WTC11 (cell line): ENCODE measurements at regions not wholly inside any gene's neighbourhood (a gene's known extent, or its start where the extent isn't known, plus 50 kb on each side); places are given as distances from the start of the nearest gene placed in this dataset.

Experiments
- ATAC-seq: fragments of 200-7000 bp; cut with Tn5 transposase; 2 replicates; pipeline ENCODE4 v1.10.0; 2021; ENCODE audit warnings: mild to moderate bottlenecking, moderate library complexity
- CTCF ChIA-PET: fragments of 300-600 bp; sonication (Branson Sonifier 250); formaldehyde crosslinking; loops from one replicate; lab custom pipeline; 2021; ENCODE audit warnings: antibody characterized with exemption; lab: Charles Lee
- POLR2A ChIA-PET: fragments of 350-600 bp; sonication (Branson Sonifier 250); formaldehyde crosslinking; loops from one replicate; lab custom pipeline; 2021; ENCODE audit warnings: antibody characterized with exemption; lab: Charles Lee
- DNase-seq: peaks from one replicate; pipeline ENCODE4 v3.0.0; 2021; ENCODE audit warnings: low spot score
- H3K27ac Mint-ChIP-seq: 2 replicates; pipeline ENCODE4 v1.8.0; 2021; ENCODE audit warnings: mixed read lengths
- H3K27me3 Mint-ChIP-seq: 2 replicates; pipeline ENCODE4 v1.8.0; 2021; ENCODE audit warnings: low read depth, mild to moderate bottlenecking, moderate library complexity, mixed read lengths
- H3K36me3 Mint-ChIP-seq: 2 replicates; pipeline ENCODE4 v1.8.0; 2021; ENCODE audit warnings: mixed read lengths
- H3K4me1 Mint-ChIP-seq: 2 replicates; pipeline ENCODE4 v1.8.0; 2022; ENCODE audit warnings: mixed read lengths
- H3K4me3 Mint-ChIP-seq: 2 replicates; pipeline ENCODE4 v1.8.0; 2021; ENCODE audit warnings: mild to moderate bottlenecking, moderate library complexity, mixed read lengths
- H3K9me3 Mint-ChIP-seq: 2 replicates; pipeline ENCODE4 v1.8.0; 2021; ENCODE audit warnings: mixed read lengths
- MYBL2 ChIP-seq: sonication (generic); formaldehyde crosslinking; IDR thresholded peaks from 2 replicates; pipeline ENCODE4 v1.8.1; 2023; ENCODE audit warnings: mild to moderate bottlenecking, moderate library complexity, missing genetic modification reagents
- NFATC4 ChIP-seq: fragments of 250-450 bp; sonication (Bioruptor Pico); IDR thresholded peaks from 2 replicates; pipeline ENCODE4 v1.9.0; 2021; ENCODE audit warnings: mild to moderate bottlenecking
- NR3C1 ChIP-seq: sonication (generic); formaldehyde crosslinking; conservative IDR thresholded peaks from 2 replicates; pipeline ENCODE4 v1.8.1; 2023; ENCODE audit warnings: low read depth, mild to moderate bottlenecking, missing genetic modification reagents
- RELA ChIP-seq: sonication (generic); formaldehyde crosslinking; IDR thresholded peaks from 2 replicates; pipeline ENCODE4 v1.8.1; 2022; ENCODE audit warnings: missing genetic modification reagents, mild to moderate bottlenecking, borderline replicate concordance
- TEAD1 ChIP-seq: sonication (generic); formaldehyde crosslinking; IDR thresholded peaks from 2 replicates; pipeline ENCODE4 v1.8.0; 2022; ENCODE audit warnings: mild to moderate bottlenecking, missing genetic modification reagents
- TP53 ChIP-seq: sonication (generic); formaldehyde crosslinking; IDR thresholded peaks from 2 replicates; pipeline ENCODE4 v1.8.1; 2023; ENCODE audit warnings: mild to moderate bottlenecking, missing genetic modification reagents
- ZNF138 ChIP-seq: sonication (generic); formaldehyde crosslinking; conservative IDR thresholded peaks from 2 replicates; pipeline ENCODE4 v1.8.1; 2022; ENCODE audit warnings: mild to moderate bottlenecking, moderate library complexity, missing genetic modification reagents
- TF ChIP-seq, protein P1 (sequence below): sonication (generic); formaldehyde crosslinking; IDR thresholded peaks from 2 replicates; pipeline ENCODE4 v1.8.0; 2022; ENCODE audit warnings: mild to moderate bottlenecking, missing genetic modification reagents
- TF ChIP-seq, protein P2 (sequence below): sonication (generic); formaldehyde crosslinking; IDR thresholded peaks from 2 replicates; pipeline ENCODE4 v1.8.1; 2023; ENCODE audit warnings: mild to moderate bottlenecking, missing genetic modification reagents, moderate library complexity
- TF ChIP-seq, protein P3 (sequence below): sonication (generic); formaldehyde crosslinking; IDR thresholded peaks from 2 replicates; pipeline ENCODE4 v1.8.1; 2022; ENCODE audit warnings: mild to moderate bottlenecking, moderate library complexity, missing genetic modification reagents
- TF ChIP-seq, protein P4 (sequence below): sonication (generic); formaldehyde crosslinking; IDR thresholded peaks from 2 replicates; pipeline ENCODE4 v1.8.1; 2023; ENCODE audit warnings: mild to moderate bottlenecking, missing genetic modification reagents, borderline replicate concordance
- TF ChIP-seq, protein P5 (sequence below): sonication (generic); formaldehyde crosslinking; IDR thresholded peaks from 2 replicates; pipeline ENCODE4 v1.8.1; 2023; ENCODE audit warnings: mild to moderate bottlenecking, missing genetic modification reagents, moderate library complexity
- TF ChIP-seq, protein P6 (sequence below): sonication (generic); formaldehyde crosslinking; IDR thresholded peaks from 2 replicates; pipeline ENCODE4 v1.8.0; 2022; ENCODE audit warnings: missing genetic modification reagents
- TF ChIP-seq, protein P7 (sequence below): sonication (generic); formaldehyde crosslinking; IDR thresholded peaks from 2 replicates; pipeline ENCODE4 v1.8.0; 2023; ENCODE audit warnings: mild to moderate bottlenecking, missing genetic modification reagents

DNA sequence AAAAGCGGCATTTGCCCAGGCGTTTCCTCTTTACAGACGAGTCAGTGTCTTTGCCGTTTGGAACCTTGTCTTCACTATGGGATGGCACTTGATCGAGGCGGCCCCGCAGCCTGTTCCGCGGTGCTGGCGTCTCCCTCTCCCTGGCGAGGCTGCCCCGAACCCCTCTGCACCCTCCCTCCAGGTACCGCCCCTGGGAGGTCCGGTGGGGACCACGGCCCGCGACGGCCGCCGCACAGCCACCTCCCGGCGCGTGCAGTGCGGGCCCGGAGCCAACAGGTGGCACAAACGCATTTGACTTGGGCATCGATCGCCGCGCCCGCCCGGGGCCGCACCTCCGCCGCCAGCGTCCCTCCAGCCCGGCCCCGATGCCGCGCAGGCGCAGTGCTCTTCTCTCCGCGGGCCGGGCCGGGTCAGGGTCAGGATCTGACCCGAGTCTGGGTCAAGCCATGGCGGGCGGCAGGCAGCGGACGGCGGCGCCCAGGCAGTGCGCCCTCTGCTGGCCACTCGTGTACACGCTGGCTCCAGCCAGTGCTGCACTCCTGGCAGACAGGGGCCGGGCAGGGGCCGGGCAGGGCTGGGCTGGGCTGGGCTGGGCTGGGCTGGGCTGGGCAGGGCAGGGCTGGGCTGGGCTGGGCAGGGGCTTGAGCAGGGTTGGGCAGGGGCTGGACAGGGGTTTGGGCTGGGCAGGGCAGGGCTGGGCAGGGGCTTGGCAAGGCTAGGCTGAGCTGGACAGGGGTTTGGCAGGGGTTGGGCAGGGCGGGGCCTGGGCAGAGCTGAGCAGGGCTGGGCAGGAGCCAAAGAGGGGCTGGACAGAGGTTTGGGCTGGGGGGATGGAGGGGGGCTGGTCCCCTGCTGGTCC is 155.8 kb upstream of the IRX4 start (continued):
- TF ChIP-seq, protein P1, sequence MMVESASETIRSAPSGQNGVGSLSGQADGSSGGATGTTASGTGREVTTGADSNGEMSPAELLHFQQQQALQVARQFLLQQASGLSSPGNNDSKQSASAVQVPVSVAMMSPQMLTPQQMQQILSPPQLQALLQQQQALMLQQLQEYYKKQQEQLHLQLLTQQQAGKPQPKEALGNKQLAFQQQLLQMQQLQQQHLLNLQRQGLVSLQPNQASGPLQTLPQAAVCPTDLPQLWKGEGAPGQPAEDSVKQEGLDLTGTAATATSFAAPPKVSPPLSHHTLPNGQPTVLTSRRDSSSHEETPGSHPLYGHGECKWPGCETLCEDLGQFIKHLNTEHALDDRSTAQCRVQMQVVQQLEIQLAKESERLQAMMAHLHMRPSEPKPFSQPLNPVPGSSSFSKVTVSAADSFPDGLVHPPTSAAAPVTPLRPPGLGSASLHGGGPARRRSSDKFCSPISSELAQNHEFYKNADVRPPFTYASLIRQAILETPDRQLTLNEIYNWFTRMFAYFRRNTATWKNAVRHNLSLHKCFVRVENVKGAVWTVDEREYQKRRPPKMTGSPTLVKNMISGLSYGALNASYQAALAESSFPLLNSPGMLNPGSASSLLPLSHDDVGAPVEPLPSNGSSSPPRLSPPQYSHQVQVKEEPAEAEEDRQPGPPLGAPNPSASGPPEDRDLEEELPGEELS (CRISPR knock-in tag) = peak; percentile 60; the same call in 1 of the 2 replicates
- TF ChIP-seq TP53 (CRISPR knock-in tag) = 0 out of 2 replicates have a peak, but pooled peaks have one; percentile 34
- TF ChIP-seq MYBL2 (CRISPR knock-in tag) = peak; percentile 32; the same call in 1 of the 2 replicates
- peak; percentile 59; the same call in 1 of the 2 replicates for TF ChIP-seq RELA (CRISPR knock-in tag)
- TF ChIP-seq, protein P2, sequence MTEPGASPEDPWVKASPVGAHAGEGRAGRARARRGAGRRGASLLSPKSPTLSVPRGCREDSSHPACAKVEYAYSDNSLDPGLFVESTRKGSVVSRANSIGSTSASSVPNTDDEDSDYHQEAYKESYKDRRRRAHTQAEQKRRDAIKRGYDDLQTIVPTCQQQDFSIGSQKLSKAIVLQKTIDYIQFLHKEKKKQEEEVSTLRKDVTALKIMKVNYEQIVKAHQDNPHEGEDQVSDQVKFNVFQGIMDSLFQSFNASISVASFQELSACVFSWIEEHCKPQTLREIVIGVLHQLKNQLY (CRISPR knock-in tag) = no peak
- peak; percentile 87 for TF ChIP-seq ZNF138 (CRISPR knock-in tag)
- TF ChIP-seq NR3C1 (CRISPR knock-in tag) = 0 out of 2 replicates have a peak, but pooled peaks have one; percentile 79
- TF ChIP-seq, protein P3, sequence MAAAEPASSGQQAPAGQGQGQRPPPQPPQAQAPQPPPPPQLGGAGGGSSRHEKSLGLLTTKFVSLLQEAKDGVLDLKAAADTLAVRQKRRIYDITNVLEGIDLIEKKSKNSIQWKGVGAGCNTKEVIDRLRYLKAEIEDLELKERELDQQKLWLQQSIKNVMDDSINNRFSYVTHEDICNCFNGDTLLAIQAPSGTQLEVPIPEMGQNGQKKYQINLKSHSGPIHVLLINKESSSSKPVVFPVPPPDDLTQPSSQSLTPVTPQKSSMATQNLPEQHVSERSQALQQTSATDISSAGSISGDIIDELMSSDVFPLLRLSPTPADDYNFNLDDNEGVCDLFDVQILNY (CRISPR knock-in tag) = peak; percentile 89; the same call in 1 of the 2 replicates

DNA sequence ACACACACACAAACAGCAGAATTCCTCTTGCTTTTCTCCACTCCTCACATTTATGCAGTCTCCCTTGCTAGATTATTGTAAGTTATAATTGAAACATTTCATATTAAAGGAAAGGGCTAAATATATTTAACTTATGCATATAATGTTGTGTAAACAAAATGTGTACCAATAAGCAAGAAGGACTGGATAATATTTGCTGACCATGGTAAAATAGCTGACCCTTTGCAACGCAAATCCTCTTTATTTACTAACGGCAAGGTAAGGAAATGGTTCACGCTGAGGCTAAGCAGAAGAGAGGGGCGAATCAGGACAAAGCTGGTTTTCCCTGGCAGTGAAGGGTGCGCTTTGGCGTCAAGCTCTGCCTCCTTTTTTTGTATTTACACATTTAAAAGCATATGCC is 154.2 kb upstream of the IRX4 start:
- ChIA-PET CTCF (interaction anchor here (0.7 to 1.3 kb wide), 2 partner anchors 16 to 115 kb away, joined by 4 read pairs; no protein-coding TSS in a partner anchor), POLR2A (interaction anchor here (0.7 kb wide), 2 partner anchors 36 to 1064 kb away, joined by 3 to 5 read pairs; no protein-coding TSS in a partner anchor)
- peaks cover 6% of the 10 kb centered on the region for H3K27me3 Mint-ChIP-seq
- H3K36me3 Mint-ChIP-seq = no peaks in the 10 kb centered on the region
- no peak for DNase-seq
- no peak for ATAC-seq
- H3K4me1 Mint-ChIP-seq = peaks cover 11% of the 10 kb centered on the region
- H3K27ac Mint-ChIP-seq = no peak overlapping the region
- H3K4me3 Mint-ChIP-seq = no peak overlapping the region
- TF ChIP-seq, protein P4, sequence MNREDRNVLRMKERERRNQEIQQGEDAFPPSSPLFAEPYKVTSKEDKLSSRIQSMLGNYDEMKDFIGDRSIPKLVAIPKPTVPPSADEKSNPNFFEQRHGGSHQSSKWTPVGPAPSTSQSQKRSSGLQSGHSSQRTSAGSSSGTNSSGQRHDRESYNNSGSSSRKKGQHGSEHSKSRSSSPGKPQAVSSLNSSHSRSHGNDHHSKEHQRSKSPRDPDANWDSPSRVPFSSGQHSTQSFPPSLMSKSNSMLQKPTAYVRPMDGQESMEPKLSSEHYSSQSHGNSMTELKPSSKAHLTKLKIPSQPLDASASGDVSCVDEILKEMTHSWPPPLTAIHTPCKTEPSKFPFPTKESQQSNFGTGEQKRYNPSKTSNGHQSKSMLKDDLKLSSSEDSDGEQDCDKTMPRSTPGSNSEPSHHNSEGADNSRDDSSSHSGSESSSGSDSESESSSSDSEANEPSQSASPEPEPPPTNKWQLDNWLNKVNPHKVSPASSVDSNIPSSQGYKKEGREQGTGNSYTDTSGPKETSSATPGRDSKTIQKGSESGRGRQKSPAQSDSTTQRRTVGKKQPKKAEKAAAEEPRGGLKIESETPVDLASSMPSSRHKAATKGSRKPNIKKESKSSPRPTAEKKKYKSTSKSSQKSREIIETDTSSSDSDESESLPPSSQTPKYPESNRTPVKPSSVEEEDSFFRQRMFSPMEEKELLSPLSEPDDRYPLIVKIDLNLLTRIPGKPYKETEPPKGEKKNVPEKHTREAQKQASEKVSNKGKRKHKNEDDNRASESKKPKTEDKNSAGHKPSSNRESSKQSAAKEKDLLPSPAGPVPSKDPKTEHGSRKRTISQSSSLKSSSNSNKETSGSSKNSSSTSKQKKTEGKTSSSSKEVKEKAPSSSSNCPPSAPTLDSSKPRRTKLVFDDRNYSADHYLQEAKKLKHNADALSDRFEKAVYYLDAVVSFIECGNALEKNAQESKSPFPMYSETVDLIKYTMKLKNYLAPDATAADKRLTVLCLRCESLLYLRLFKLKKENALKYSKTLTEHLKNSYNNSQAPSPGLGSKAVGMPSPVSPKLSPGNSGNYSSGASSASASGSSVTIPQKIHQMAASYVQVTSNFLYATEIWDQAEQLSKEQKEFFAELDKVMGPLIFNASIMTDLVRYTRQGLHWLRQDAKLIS (CRISPR knock-in tag) = no peak
- TF ChIP-seq NFATC4 (no peak), TEAD1 (no peak)
- TF ChIP-seq, protein P5, sequence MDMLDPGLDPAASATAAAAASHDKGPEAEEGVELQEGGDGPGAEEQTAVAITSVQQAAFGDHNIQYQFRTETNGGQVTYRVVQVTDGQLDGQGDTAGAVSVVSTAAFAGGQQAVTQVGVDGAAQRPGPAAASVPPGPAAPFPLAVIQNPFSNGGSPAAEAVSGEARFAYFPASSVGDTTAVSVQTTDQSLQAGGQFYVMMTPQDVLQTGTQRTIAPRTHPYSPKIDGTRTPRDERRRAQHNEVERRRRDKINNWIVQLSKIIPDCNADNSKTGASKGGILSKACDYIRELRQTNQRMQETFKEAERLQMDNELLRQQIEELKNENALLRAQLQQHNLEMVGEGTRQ (CRISPR knock-in tag) = no peak
- TF ChIP-seq, protein P6, sequence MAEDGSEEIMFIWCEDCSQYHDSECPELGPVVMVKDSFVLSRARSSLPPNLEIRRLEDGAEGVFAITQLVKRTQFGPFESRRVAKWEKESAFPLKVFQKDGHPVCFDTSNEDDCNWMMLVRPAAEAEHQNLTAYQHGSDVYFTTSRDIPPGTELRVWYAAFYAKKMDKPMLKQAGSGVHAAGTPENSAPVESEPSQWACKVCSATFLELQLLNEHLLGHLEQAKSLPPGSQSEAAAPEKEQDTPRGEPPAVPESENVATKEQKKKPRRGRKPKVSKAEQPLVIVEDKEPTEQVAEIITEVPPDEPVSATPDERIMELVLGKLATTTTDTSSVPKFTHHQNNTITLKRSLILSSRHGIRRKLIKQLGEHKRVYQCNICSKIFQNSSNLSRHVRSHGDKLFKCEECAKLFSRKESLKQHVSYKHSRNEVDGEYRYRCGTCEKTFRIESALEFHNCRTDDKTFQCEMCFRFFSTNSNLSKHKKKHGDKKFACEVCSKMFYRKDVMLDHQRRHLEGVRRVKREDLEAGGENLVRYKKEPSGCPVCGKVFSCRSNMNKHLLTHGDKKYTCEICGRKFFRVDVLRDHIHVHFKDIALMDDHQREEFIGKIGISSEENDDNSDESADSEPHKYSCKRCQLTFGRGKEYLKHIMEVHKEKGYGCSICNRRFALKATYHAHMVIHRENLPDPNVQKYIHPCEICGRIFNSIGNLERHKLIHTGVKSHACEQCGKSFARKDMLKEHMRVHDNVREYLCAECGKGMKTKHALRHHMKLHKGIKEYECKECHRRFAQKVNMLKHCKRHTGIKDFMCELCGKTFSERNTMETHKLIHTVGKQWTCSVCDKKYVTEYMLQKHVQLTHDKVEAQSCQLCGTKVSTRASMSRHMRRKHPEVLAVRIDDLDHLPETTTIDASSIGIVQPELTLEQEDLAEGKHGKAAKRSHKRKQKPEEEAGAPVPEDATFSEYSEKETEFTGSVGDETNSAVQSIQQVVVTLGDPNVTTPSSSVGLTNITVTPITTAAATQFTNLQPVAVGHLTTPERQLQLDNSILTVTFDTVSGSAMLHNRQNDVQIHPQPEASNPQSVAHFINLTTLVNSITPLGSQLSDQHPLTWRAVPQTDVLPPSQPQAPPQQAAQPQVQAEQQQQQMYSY = no peak
- TF ChIP-seq, protein P7, sequence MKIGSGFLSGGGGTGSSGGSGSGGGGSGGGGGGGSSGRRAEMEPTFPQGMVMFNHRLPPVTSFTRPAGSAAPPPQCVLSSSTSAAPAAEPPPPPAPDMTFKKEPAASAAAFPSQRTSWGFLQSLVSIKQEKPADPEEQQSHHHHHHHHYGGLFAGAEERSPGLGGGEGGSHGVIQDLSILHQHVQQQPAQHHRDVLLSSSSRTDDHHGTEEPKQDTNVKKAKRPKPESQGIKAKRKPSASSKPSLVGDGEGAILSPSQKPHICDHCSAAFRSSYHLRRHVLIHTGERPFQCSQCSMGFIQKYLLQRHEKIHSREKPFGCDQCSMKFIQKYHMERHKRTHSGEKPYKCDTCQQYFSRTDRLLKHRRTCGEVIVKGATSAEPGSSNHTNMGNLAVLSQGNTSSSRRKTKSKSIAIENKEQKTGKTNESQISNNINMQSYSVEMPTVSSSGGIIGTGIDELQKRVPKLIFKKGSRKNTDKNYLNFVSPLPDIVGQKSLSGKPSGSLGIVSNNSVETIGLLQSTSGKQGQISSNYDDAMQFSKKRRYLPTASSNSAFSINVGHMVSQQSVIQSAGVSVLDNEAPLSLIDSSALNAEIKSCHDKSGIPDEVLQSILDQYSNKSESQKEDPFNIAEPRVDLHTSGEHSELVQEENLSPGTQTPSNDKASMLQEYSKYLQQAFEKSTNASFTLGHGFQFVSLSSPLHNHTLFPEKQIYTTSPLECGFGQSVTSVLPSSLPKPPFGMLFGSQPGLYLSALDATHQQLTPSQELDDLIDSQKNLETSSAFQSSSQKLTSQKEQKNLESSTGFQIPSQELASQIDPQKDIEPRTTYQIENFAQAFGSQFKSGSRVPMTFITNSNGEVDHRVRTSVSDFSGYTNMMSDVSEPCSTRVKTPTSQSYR = no peak
- peaks cover 3% of the 10 kb centered on the region; the same call in 1 of the 2 replicates for H3K9me3 Mint-ChIP-seq
